H1 (cell line): ENCODE measurements at regions not wholly inside any gene's neighbourhood (a gene's known extent, or its start where the extent isn't known, plus 50 kb on each side); places are given as distances from the start of the nearest gene placed in this dataset.
"Not testable (repeated sequence)": the region's sequence is repeated elsewhere in the genome, so short reads cannot be mapped to it uniquely, and the experiment has no call there.

Source experiments
- CTCF ChIA-PET: fragments of 300-600 bp; sonication (Branson Sonifier 250); formaldehyde crosslinking; loops from one replicate; lab custom pipeline; 2021; ENCODE audit not compliant: partially characterized antibody; lab: Charles Lee
- POLR2A ChIA-PET: fragments of 300-600 bp; sonication (Branson Sonifier 250); formaldehyde crosslinking; loops from one replicate; lab custom pipeline; 2021; ENCODE audit warnings: inconsistent platforms; ENCODE audit not compliant: partially characterized antibody; lab: Charles Lee
- DNase-seq, 2 experiments: peaks; one replicate each; pipeline versions ENCODE4 v3.0.0 to v3.0.0-alpha.2; 2010 to 2022; ENCODE audit warnings: low spot score in 2 of 2, low read depth in 1 of 2, mixed read lengths in 1 of 2
- FAIRE-seq: peaks from 2 replicates; lab custom pipeline; 2011; peaks lifted over from hg19 to GRCh38; lab: Jason Lieb, UNC
- H2AFZ ChIP-seq: 2 replicates; pipeline ENCODE4 v1.8.1; 2012; ENCODE audit warnings: low read length, inconsistent platforms
- H2AK5ac ChIP-seq: 2 replicates; pipeline ENCODE4 v1.6.1; 2013; ENCODE audit warnings: low read depth, low read length
- H2BK120ac ChIP-seq: replicated peaks from 2 replicates; pipeline ENCODE3; 2013; ENCODE audit warnings: low read depth, low read length, inconsistent platforms
- H2BK12ac ChIP-seq: 2 replicates; pipeline ENCODE4 v1.6.1; 2013; ENCODE audit warnings: low read depth, low read length
- H2BK15ac ChIP-seq: 2 replicates; pipeline ENCODE4 v1.6.1; 2013; ENCODE audit warnings: low read length
- H2BK20ac ChIP-seq: 2 replicates; pipeline ENCODE4 v1.6.1; 2013; ENCODE audit warnings: low read length
- H2BK5ac ChIP-seq: 2 replicates; pipeline ENCODE4 v1.6.1; 2013; ENCODE audit warnings: low read depth, low read length
- H3K14ac ChIP-seq: 2 replicates; pipeline ENCODE4 v1.6.1; 2013; ENCODE audit warnings: inconsistent platforms; ENCODE audit not compliant: insufficient read length
- H3K18ac ChIP-seq: 2 replicates; pipeline ENCODE4 v1.6.1; 2013; ENCODE audit warnings: low read length; ENCODE audit errors: extremely low read depth
- H3K23ac ChIP-seq: 2 replicates; pipeline ENCODE4 v1.6.1; 2013; ENCODE audit warnings: inconsistent platforms; ENCODE audit not compliant: insufficient read length
- H3K23me2 ChIP-seq: 2 replicates; pipeline ENCODE4 v1.6.1; 2013; ENCODE audit warnings: low read depth, low read length
- H3K27ac ChIP-seq: 2 replicates; pipeline ENCODE4 v1.6.1; 2011; ENCODE audit warnings: low read depth, low read length, inconsistent platforms
- H3K27me3 ChIP-seq, 4 experiments: replicated peaks in 1 of 4; 1 replicate in 1 of 4; 2 replicates in 3 of 4; pipeline versions ENCODE4 v1.6.1 to v1.8.1; 2011 to 2013; ENCODE audit warnings: low read length in 3 of 4, mild to moderate bottlenecking in 3 of 4, inconsistent platforms in 2 of 4, mixed read lengths in 2 of 4, moderate library complexity in 1 of 4; ENCODE audit not compliant: control insufficient read depth in 3 of 4, insufficient read depth in 3 of 4; ENCODE audit errors: extremely low read depth in 1 of 4
- H3K36me3 ChIP-seq, 4 experiments: 2 replicates each; pipeline versions ENCODE4 v1.6.1 to v1.8.1; 2011 to 2013; ENCODE audit warnings: mild to moderate bottlenecking in 4 of 4, low read length in 3 of 4, moderate library complexity in 2 of 4, control low read depth in 1 of 4, inconsistent platforms in 1 of 4; ENCODE audit not compliant: insufficient read depth in 4 of 4, control insufficient read depth in 2 of 4
- H3K4ac ChIP-seq: replicated peaks from 2 replicates; pipeline ENCODE3; 2013; ENCODE audit warnings: low read length, low read depth, mixed read lengths, inconsistent platforms; ENCODE audit not compliant: insufficient read length
- H3K4me1 ChIP-seq, 4 experiments: replicated peaks in 1 of 4; 1 replicate in 1 of 4; 2 replicates in 3 of 4; pipeline versions ENCODE4 v1.6.1 to v1.8.1; 2011 to 2013; ENCODE audit warnings: low read length in 3 of 4, inconsistent platforms in 2 of 4, mixed read lengths in 1 of 4; ENCODE audit not compliant: insufficient read depth in 4 of 4, control insufficient read depth in 3 of 4
- H3K4me2 ChIP-seq, 2 experiments: 2 replicates each; pipeline versions ENCODE4 v1.6.1 to v1.8.1; 2011 to 2013; ENCODE audit warnings: low read depth in 2 of 2, low read length in 2 of 2, control low read depth in 1 of 2, inconsistent platforms in 1 of 2, mild to moderate bottlenecking in 1 of 2; ENCODE audit not compliant: insufficient read depth in 1 of 2
- H3K4me3 ChIP-seq, 4 experiments: fragments of 200-600, 300-600 bp in 1 of 4; sonication (generic), shearing (Covaris generic), sonication (Bioruptor Twin) in 1 of 4; 2 replicates each; pipeline versions ENCODE4 v1.5.1 to v1.8.1; 2011 to 2016; ENCODE audit warnings: low read length in 4 of 4, low read depth in 3 of 4, control low read depth in 2 of 4, inconsistent platforms in 2 of 4, mild to moderate bottlenecking in 2 of 4, mixed read lengths in 1 of 4, moderate library complexity in 1 of 4; ENCODE audit not compliant: insufficient read depth in 2 of 4; ENCODE audit errors: extremely low read depth in 1 of 4
- H3K56ac ChIP-seq: replicated peaks from 2 replicates; pipeline ENCODE3; 2013; ENCODE audit warnings: low read depth, mild to moderate bottlenecking, mixed read lengths, low read length, inconsistent platforms; ENCODE audit not compliant: insufficient read length
- H3K79me1 ChIP-seq: 2 replicates; pipeline ENCODE4 v1.6.1; 2013; ENCODE audit warnings: low read depth, low read length, control low read depth
- H3K79me2 ChIP-seq, 2 experiments: 2 replicates each; pipeline versions ENCODE4 v1.6.1 to v1.8.1; 2012 to 2013; ENCODE audit warnings: low read length in 2 of 2, mild to moderate bottlenecking in 2 of 2, inconsistent platforms in 1 of 2; ENCODE audit not compliant: insufficient read depth in 2 of 2, control insufficient read depth in 1 of 2
- H3K9ac ChIP-seq, 4 experiments: replicated peaks in 1 of 4; 1 replicate in 1 of 4; 2 replicates in 3 of 4; pipeline versions ENCODE4 v1.6.1 to v1.8.1; 2011 to 2013; ENCODE audit warnings: low read depth in 3 of 4, low read length in 3 of 4, control low read depth in 2 of 4, mild to moderate bottlenecking in 2 of 4, moderate library complexity in 2 of 4, inconsistent platforms in 1 of 4; ENCODE audit errors: extremely low read depth in 1 of 4
- H3K9me3 ChIP-seq, 2 experiments: 2 replicates each; pipeline versions ENCODE4 v1.6.1 to v1.8.1; 2012 to 2013; ENCODE audit warnings: mild to moderate bottlenecking in 2 of 2, moderate library complexity in 2 of 2, control low read depth in 1 of 2, inconsistent platforms in 1 of 2, low read depth in 1 of 2, low read length in 1 of 2, mixed read lengths in 1 of 2; ENCODE audit not compliant: insufficient read depth in 2 of 2
- H4K20me1 ChIP-seq, 2 experiments: replicated peaks in 1 of 2; 2 replicates each; pipeline versions ENCODE3 to v1.8.1; 2011 to 2013; ENCODE audit warnings: inconsistent platforms in 2 of 2, low read length in 2 of 2, mild to moderate bottlenecking in 1 of 2; ENCODE audit not compliant: insufficient read depth in 2 of 2, control insufficient read depth in 1 of 2
- H4K5ac ChIP-seq: 2 replicates; pipeline ENCODE4 v1.6.1; 2013; ENCODE audit warnings: low read length, low read depth, mixed read lengths, inconsistent platforms; ENCODE audit not compliant: insufficient read length
- H4K8ac ChIP-seq: 2 replicates; pipeline ENCODE4 v1.8.0; 2013; ENCODE audit warnings: mild to moderate bottlenecking, moderate library complexity, low read length, inconsistent platforms; ENCODE audit not compliant: insufficient read depth; ENCODE audit errors: extremely low read depth
- H4K91ac ChIP-seq: replicated peaks from 2 replicates; pipeline ENCODE3; 2013; ENCODE audit warnings: low read length, mixed read lengths, inconsistent platforms; ENCODE audit not compliant: insufficient read length
- WGBS, 2 experiments: shearing (Covaris generic) in 1 of 2; methylation state at CpG; one replicate each; pipeline versions ENCODE4 v1.1.6 to v1.1.7; 2013 to 2015; ENCODE audit warnings: low lambda C conversion rate in 2 of 2, mixed read lengths in 2 of 2, inconsistent platforms in 1 of 2, low coverage in 1 of 2, missing lambda C conversion rate in 1 of 2; ENCODE audit not compliant: insufficient replicate concordance in 2 of 2, insufficient coverage in 1 of 2, insufficient read length in 1 of 2; ENCODE audit errors: extremely low coverage in 1 of 2, missing lambda C conversion rate in 1 of 2; 5-methylcytosine and 5-hydroxymethylcytosine counted together

DNA sequence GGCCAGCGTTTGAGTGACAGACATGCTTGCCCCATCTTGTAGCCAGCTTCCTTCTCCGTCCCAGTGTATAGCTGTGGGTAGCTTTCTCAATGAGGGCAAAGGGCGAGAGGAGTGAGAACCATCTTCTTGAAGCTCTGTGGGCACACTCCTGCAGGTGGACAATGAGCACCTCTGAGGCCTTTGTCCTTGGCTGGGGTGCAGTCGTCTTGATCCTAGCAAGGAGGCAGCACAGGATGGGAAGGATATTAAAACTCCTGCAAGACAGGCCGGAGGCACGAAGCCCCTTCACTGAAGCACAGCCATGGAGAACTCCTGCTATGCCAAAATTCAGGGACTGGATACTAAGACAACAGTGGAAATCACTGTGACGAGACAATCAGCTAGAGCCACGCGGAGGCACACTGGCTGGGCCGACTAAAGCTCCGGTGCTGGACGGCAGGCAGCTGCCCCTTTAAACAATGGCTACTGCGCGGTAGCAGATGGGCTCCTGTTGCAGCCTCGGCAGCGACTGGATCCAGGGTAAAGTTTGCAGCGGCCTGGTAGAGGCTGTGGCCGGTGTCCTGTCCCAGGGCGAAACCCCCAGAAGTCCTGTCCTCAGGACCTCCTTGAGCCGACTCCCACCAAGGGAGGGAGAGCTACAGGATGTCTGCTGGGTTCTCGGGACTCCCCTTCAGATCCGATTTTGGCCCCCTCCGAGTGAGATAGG, 159.0 kb upstream of the ZNF337 start:
- Histone ChIP-seq H3K9me3 (peaks cover 2 to 45% of the 10 kb centered on the region in 2 experiments; a peak in 2 of 4 replicates), H3K27me3 (peaks cover 18 to 39% (median 26%) of the 10 kb centered on the region in 4 experiments)
- H3K36me3 ChIP-seq, POLR2A ChIA-PET, H4K8ac ChIP-seq, H2BK12ac ChIP-seq, H3K27ac ChIP-seq, H3K23ac ChIP-seq, CTCF ChIA-PET, H3K4me1 ChIP-seq, H3K9ac ChIP-seq, H2BK15ac ChIP-seq, H3K23me2 ChIP-seq, H2BK20ac ChIP-seq, H3K18ac ChIP-seq, H3K56ac ChIP-seq, H4K5ac ChIP-seq, H3K4me2 ChIP-seq, H2BK5ac ChIP-seq, H3K4me3 ChIP-seq, H2BK120ac ChIP-seq, H4K91ac ChIP-seq, H2AFZ ChIP-seq, FAIRE-seq, H3K14ac ChIP-seq, H3K79me1 ChIP-seq, H4K20me1 ChIP-seq, H3K4ac ChIP-seq, H3K79me2 ChIP-seq, H2AK5ac ChIP-seq, DNase-seq: not testable (repeated sequence)
- WGBS, 2 experiments, result 86% methylated on average over 20 of the region's 23 CpGs; no CpG with 5 or more reads in 1 of the 2 experiments

DNA sequence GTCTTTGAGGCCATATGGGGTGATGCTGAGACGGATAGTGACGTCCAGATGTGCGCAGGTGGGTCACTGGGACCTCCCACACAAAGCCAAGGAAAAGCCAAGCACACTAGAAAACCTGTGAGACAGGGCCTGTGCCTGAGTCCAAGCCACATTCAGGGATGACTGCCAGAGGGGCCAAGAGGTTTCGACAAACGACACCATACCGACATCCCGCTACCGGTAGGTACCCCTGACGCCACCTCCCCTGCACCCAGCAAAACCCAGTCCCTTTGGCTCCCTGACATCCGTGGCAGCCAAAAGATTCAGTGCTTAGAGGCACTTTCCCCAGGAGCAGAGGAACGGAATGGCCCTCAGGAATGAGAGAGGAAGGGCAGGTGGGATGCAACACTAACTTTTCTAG, 158.0 kb upstream of the ZNF337 start:
- H3K4me3 ChIP-seq, H2BK5ac ChIP-seq, H3K23ac ChIP-seq, CTCF ChIA-PET, H2AK5ac ChIP-seq, H2AFZ ChIP-seq, H4K8ac ChIP-seq, H3K79me1 ChIP-seq, H2BK20ac ChIP-seq, H2BK15ac ChIP-seq, H4K91ac ChIP-seq, H3K56ac ChIP-seq, H3K79me2 ChIP-seq, H3K4me2 ChIP-seq, H3K36me3 ChIP-seq, H4K5ac ChIP-seq, H3K18ac ChIP-seq, H3K27ac ChIP-seq, H2BK120ac ChIP-seq, POLR2A ChIA-PET, H3K9ac ChIP-seq, H3K4ac ChIP-seq, H3K4me1 ChIP-seq, H3K23me2 ChIP-seq, H2BK12ac ChIP-seq, DNase-seq, H3K14ac ChIP-seq, H4K20me1 ChIP-seq, FAIRE-seq: not testable (repeated sequence)
- H3K9me3 ChIP-seq, result peaks cover 2 to 37% of the 10 kb centered on the region in 2 experiments; a peak in 2 of 4 replicates
- 92% methylated on average over 10 of the region's 11 CpGs; no CpG with 5 or more reads in 1 of the 2 experiments for WGBS, 2 experiments
- peaks cover 13 to 29% (median 17%) of the 10 kb centered on the region in 4 experiments for H3K27me3 ChIP-seq
